OCI-M1 (cell line): ENCODE measurements at regions not wholly inside any gene's neighbourhood (a gene's known extent, or its start where the extent isn't known, plus 50 kb on each side); places are given as distances from the start of the nearest gene placed in this dataset.
A peak's percentile ranks its signal among the peaks of the same experiment; 100 is the strongest.
"Not testable (repeated sequence)": the region's sequence is repeated elsewhere in the genome, so short reads cannot be mapped to it uniquely, and the experiment has no call there.

Experiments
- DNase-seq: peaks from one replicate; lab custom pipeline; 2025; lab: John Stamatoyannopoulos, UW

DNA sequence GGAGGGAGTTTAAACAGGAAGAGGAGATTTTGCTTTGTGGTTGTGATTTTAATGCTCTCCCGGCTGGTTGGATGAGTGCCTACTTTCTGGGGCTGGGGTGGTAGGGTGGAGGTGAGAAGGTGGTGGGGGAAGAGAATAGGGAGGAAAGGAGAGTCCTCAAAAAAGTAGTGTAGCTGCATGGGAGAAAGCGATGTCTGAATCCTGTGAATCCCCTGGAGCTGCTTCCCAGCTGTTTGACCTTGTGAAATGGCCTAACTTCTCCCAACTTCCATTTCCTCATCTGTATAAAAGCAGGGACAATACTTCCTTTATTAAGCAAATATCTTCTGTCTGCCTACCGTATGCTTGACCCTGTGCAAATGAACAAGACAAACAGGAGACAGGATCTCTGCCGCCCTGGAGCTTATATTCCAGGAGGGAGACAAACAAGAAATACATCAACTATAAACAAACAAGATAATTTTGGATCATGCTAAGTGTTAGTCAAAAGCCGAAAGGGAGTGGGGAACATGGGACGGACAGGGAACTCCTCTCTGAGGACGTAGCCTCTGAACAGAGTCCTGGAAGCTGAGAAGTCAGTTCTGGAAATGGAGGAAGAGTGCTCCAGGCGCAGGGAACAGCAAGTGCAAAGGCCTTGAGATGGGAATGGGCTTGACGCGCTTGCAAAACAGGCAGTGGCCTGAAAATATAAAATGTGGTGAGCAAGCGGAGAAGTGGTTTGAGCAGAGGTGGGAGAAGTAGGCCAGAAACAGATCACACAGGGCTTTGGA is 103.5 kb downstream of the SPRY4 start:
- no peak for DNase-seq

DNA sequence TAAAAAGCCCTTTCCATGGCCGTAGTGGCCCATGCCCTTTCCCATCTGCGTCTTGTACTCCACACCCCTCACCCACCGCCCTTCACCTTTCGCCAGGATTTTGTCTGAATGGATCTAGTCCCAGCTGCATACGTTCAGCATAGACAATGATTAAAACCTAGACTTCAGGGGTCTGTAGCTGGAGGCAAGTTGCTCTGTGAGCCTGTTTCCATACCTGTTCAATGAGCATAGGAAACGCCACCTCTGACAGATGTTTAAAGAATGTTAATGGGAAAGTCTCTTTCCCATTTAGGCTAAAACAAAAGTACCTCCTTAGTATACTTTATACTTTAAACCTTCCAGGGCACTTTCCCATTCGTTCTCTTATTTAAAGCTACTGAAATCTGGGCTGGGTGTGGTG is 105.7 kb downstream of the SPRY4 start:
- DNase-seq, result no peak

- no peak for DNase-seq
These were observed 107.9 kb downstream of the SPRY4 start for GRCh38 chr5:142216931-142217330.

DNA sequence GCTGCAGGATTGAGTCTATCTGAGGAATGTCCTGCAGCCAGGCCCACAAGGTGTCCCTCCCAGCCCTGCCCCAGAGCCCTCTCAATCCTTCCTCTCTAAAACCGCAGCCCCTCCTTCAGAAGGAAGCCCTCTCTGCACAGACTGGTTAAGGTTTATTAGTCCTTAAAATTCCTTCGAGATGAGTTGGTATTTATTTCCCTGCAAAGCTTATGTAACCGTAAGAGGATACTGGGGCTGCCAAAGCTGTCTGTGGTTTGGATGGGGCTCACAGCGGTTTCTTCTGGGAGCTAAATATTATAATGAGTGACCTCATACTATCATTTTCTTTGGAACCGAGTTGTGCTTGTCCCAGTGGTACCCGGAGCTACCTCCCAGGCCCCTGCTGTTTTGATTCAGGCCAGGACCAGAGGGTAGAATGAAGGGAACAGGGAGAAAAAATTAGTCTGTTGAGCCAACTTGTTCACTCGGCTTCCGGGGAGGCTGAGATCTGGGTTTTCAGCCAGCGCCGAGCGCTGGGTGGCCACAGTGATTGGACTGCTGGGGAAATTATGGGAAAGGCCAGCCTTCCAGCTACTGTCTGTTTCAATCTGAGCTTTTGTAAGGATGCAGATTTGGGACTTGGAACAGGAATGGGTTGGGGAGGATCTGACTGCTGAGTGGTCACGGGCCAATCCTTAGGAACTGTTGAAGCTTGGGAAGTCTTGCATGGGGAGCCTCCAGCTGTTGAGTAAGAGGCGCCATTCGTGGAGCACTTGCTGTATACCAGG is 107.5 kb downstream of the NDFIP1 start:
- no peak for DNase-seq

GRCh38 chr5:142213077-142213476 is 104.5 kb downstream of the NDFIP1 start:
- no peak for DNase-seq

GRCh38 chr5:142211918-142212317 is 103.3 kb downstream of the NDFIP1 start:
- no peak for DNase-seq

GRCh38 chr5:142210864-142211412 is 102.4 kb downstream of the NDFIP1 start:
- DNase-seq, result no peak

- no peak for DNase-seq
These were observed 101.4 kb downstream of the NDFIP1 start for GRCh38 chr5:142210011-142210410.

- DNase-seq, result no peak
These were observed 100.3 kb downstream of the NDFIP1 start for GRCh38 chr5:142208777-142209312.

GRCh38 chr5:142208244-142208643 is 99.7 kb downstream of the NDFIP1 start:
- not testable (repeated sequence) for DNase-seq

DNA sequence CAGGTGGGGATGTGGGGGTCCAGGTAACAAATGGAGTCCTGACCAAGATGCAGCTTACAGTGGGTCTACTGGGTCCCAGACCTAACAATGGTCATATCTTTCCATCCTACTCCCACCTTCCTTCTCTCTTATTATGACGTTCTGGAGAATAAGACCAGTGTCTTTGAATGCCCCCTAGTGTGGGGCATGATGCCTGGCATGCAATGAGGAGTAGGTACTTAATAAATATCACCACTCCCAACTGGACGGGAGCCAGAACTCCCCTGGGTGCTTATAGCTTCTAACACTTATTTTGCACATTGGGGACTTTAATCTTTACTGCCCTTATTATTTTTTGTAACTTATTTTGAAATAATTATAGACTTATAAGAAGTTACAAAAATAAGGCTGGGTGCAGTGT is 98.2 kb downstream of the NDFIP1 start:
- DNase-seq, result peak; percentile 5

- no peak for DNase-seq
These were observed 95.6 kb downstream of the NDFIP1 start for GRCh38 chr5:142204219-142204618.
